PFSK-1 (cell line): ENCODE measurements at regions not wholly inside any gene's neighbourhood (a gene's known extent, or its start where the extent isn't known, plus 50 kb on each side); places are given as distances from the start of the nearest gene placed in this dataset.

ENCODE experiments used
- POLR2AphosphoS5 ChIP-seq: IDR thresholded peaks from 2 replicates; pipeline ENCODE4 v1.6.1; 2012; ENCODE audit warnings: low read depth, mild to moderate bottlenecking, control low read depth, low read length, moderate library complexity
- SIN3A ChIP-seq: IDR thresholded peaks from 2 replicates; pipeline ENCODE4 v1.6.1; 2012; ENCODE audit warnings: mild to moderate bottlenecking, low read length, moderate library complexity, borderline replicate concordance; ENCODE audit not compliant: insufficient read depth
- TAF1 ChIP-seq: IDR thresholded peaks from 2 replicates; pipeline ENCODE4 v1.6.1; 2012; ENCODE audit warnings: low read length, control low read depth, borderline replicate concordance; ENCODE audit not compliant: insufficient read depth
- TF ChIP-seq, protein P1 (sequence below), 2 experiments: IDR thresholded peaks; 2 replicates each; pipeline versions ENCODE4 v1.6.1 to v1.8.0; 2011 to 2012; ENCODE audit warnings: low read depth in 2 of 2, low read length in 2 of 2, control low read depth in 1 of 2, inconsistent platforms in 1 of 2, mild to moderate bottlenecking in 1 of 2, moderate library complexity in 1 of 2; ENCODE audit not compliant: insufficient read depth in 1 of 2

DNA sequence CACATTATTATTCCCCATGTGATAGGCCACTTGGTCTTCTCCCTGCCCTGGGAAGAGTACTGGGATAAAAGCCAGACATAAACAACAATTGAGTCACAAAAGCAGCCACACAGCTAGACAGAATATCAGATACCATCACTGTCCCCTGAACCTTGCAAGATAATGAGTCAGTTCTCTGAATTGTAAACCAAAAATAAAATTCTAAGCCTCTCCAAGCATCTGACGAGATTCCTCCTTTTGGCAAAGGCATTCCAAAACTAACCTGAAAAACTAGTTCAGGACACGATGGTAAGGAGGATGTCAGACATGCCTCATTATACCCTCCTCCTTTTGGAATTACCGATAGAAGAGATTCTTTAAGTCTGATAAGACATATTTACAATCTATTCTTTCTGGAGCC is 450.7 kb downstream of the HTR7 start:
- TF ChIP-seq TAF1 (no peak), SIN3A (no peak), POLR2AphosphoS5 (no peak)
- TF ChIP-seq, protein P1, sequence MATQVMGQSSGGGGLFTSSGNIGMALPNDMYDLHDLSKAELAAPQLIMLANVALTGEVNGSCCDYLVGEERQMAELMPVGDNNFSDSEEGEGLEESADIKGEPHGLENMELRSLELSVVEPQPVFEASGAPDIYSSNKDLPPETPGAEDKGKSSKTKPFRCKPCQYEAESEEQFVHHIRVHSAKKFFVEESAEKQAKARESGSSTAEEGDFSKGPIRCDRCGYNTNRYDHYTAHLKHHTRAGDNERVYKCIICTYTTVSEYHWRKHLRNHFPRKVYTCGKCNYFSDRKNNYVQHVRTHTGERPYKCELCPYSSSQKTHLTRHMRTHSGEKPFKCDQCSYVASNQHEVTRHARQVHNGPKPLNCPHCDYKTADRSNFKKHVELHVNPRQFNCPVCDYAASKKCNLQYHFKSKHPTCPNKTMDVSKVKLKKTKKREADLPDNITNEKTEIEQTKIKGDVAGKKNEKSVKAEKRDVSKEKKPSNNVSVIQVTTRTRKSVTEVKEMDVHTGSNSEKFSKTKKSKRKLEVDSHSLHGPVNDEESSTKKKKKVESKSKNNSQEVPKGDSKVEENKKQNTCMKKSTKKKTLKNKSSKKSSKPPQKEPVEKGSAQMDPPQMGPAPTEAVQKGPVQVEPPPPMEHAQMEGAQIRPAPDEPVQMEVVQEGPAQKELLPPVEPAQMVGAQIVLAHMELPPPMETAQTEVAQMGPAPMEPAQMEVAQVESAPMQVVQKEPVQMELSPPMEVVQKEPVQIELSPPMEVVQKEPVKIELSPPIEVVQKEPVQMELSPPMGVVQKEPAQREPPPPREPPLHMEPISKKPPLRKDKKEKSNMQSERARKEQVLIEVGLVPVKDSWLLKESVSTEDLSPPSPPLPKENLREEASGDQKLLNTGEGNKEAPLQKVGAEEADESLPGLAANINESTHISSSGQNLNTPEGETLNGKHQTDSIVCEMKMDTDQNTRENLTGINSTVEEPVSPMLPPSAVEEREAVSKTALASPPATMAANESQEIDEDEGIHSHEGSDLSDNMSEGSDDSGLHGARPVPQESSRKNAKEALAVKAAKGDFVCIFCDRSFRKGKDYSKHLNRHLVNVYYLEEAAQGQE (IDR thresholded peaks at IDR 0.05; ENCODE audit: insufficient read depth in 1 of 2, low read depth in 2 of 2, low read length in 2 of 2): no peak
